GM23338 (cell line): ENCODE measurements at regions not wholly inside any gene's neighbourhood (a gene's known extent, or its start where the extent isn't known, plus 50 kb on each side); places are given as distances from the start of the nearest gene placed in this dataset.

Experiments
- ATAC-seq: fragments of 200-7000 bp; cut with Tn5 transposase; 3 replicates; pipeline ENCODE4 v1.9.1; 2020
- DNase-seq: peaks from one replicate; pipeline ENCODE4 v3.0.0-alpha.2; 2015; ENCODE audit warnings: low spot score
- H2AFZ ChIP-seq: fragments of 200-600 bp; sonication (generic); 2 replicates; pipeline ENCODE4 v1.8.0; 2016; ENCODE audit warnings: antibody characterized with exemption, mild to moderate bottlenecking, moderate library complexity
- H3F3A ChIP-seq: fragments of 200-600 bp; sonication (generic); replicated peaks from 2 replicates; pipeline ENCODE4 v1.8.0; 2017; ENCODE audit warnings: antibody characterized with exemption, mixed run types, low read depth
- H3K27ac ChIP-seq: fragments of 200-600 bp; sonication (generic); 2 replicates; pipeline ENCODE4 v1.6.1; 2016; ENCODE audit warnings: low read depth
- H3K27me3 ChIP-seq: fragments of 200-600 bp; sonication (generic); 2 replicates; pipeline ENCODE4 v1.8.0; 2016; ENCODE audit warnings: mild to moderate bottlenecking, mixed run types, moderate library complexity; ENCODE audit not compliant: insufficient read depth
- H3K36me3 ChIP-seq: fragments of 200-600 bp; sonication (generic); 2 replicates; pipeline ENCODE4 v1.8.0; 2016; ENCODE audit warnings: mild to moderate bottlenecking; ENCODE audit not compliant: insufficient read depth
- H3K4me1 ChIP-seq: fragments of 200-600 bp; sonication (generic); 2 replicates; pipeline ENCODE4 v1.8.0; 2016; ENCODE audit warnings: mild to moderate bottlenecking, moderate library complexity; ENCODE audit not compliant: insufficient read depth
- H3K4me2 ChIP-seq: fragments of 200-600 bp; sonication (generic); 2 replicates; pipeline ENCODE4 v1.7.1; 2017; ENCODE audit warnings: mixed run types
- H3K4me3 ChIP-seq: fragments of 200-600 bp; sonication (generic); 2 replicates; pipeline ENCODE4 v1.6.1; 2016; ENCODE audit warnings: mixed run types
- H3K79me2 ChIP-seq: fragments of 200-600 bp; sonication (generic); replicated peaks from 2 replicates; pipeline ENCODE4 v1.8.0; 2017; ENCODE audit warnings: mild to moderate bottlenecking; ENCODE audit not compliant: insufficient read depth
- H3K9me2 ChIP-seq: fragments of 200-600 bp; sonication (generic); 2 replicates; pipeline ENCODE4 v1.8.0; 2017; ENCODE audit not compliant: insufficient read depth
- H4K20me1 ChIP-seq: fragments of 200-600 bp; sonication (generic); replicated peaks from 2 replicates; pipeline ENCODE4 v1.8.0; 2017; ENCODE audit warnings: mild to moderate bottlenecking; ENCODE audit not compliant: insufficient read depth
- H3K27ac Mint-ChIP-seq: 2 replicates; pipeline ENCODE4 v1.8.0; 2020; ENCODE audit warnings: inconsistent platforms, mild to moderate bottlenecking, moderate library complexity, mixed read lengths
- H3K27me3 Mint-ChIP-seq: 3 replicates; pipeline ENCODE4 v1.8.0; 2022; ENCODE audit warnings: low read depth, mild to moderate bottlenecking, moderate library complexity, mixed read lengths, inconsistent platforms; ENCODE audit not compliant: insufficient read depth, poor library complexity
- H3K36me3 Mint-ChIP-seq: 3 replicates; pipeline ENCODE4 v1.8.0; 2021; ENCODE audit warnings: low read depth, mild to moderate bottlenecking, inconsistent platforms, moderate library complexity, mixed read lengths
- H3K4me1 Mint-ChIP-seq: 3 replicates; pipeline ENCODE4 v1.8.0; 2020; ENCODE audit warnings: mild to moderate bottlenecking, inconsistent platforms, mixed read lengths
- H3K4me3 Mint-ChIP-seq: 3 replicates; pipeline ENCODE4 v1.8.0; 2021; ENCODE audit warnings: moderate library complexity, mild to moderate bottlenecking, inconsistent platforms, mixed read lengths
- H3K9me3 Mint-ChIP-seq: 3 replicates; pipeline ENCODE4 v1.8.0; 2020; ENCODE audit warnings: moderate library complexity, mild to moderate bottlenecking, inconsistent platforms, mixed read lengths
- CREB1 ChIP-seq: fragments of 250-450 bp; sonication (Bioruptor Pico); IDR thresholded peaks from 2 replicates; pipeline ENCODE4 v1.5.0; 2020; ENCODE audit warnings: low read depth, mild to moderate bottlenecking, moderate library complexity
- ETS1 ChIP-seq: IDR thresholded peaks from 2 replicates; pipeline ENCODE4 v1.6.1; 2016; ENCODE audit warnings: antibody characterized with exemption
- EZH2 ChIP-seq: fragments of 200-600 bp; sonication (generic); IDR thresholded peaks from one replicate; pipeline ENCODE4 v1.8.0; 2017; ENCODE audit warnings: antibody characterized with exemption, mild to moderate bottlenecking, low read depth; ENCODE audit not compliant: unreplicated experiment
- EZH2phosphoT487 ChIP-seq: fragments of 200-600 bp; sonication (generic); IDR thresholded peaks from one replicate; pipeline ENCODE4 v1.8.1; 2018; ENCODE audit warnings: antibody characterized with exemption; ENCODE audit not compliant: unreplicated experiment
- JUNB ChIP-seq: IDR thresholded peaks from one replicate; pipeline ENCODE4 v1.6.1; 2016; ENCODE audit warnings: antibody characterized with exemption; ENCODE audit not compliant: unreplicated experiment
- NANOG ChIP-seq: IDR thresholded peaks from 2 replicates; pipeline ENCODE4 v1.6.1; 2016; ENCODE audit warnings: antibody characterized with exemption, borderline replicate concordance
- POLR2AphosphoS5 ChIP-seq: IDR thresholded peaks from 2 replicates; pipeline ENCODE4 v1.6.1; 2016; ENCODE audit warnings: antibody characterized with exemption, low read depth
- REST ChIP-seq: IDR thresholded peaks from one replicate; pipeline ENCODE4 v1.6.1; 2018; ENCODE audit warnings: antibody characterized with exemption; ENCODE audit not compliant: unreplicated experiment
- STAT1 ChIP-seq: IDR thresholded peaks from one replicate; pipeline ENCODE4 v1.6.1; 2016; ENCODE audit warnings: antibody characterized with exemption; ENCODE audit not compliant: unreplicated experiment
- ZNF114 ChIP-seq: fragments of 250-450 bp; sonication (Bioruptor Pico); IDR thresholded peaks from 2 replicates; pipeline ENCODE4 v1.5.0; 2020; ENCODE audit warnings: mild to moderate bottlenecking, moderate library complexity
- ZNF331 ChIP-seq: fragments of 250-450 bp; sonication (Bioruptor Pico); IDR thresholded peaks from 2 replicates; pipeline ENCODE4 v1.5.0; 2020; ENCODE audit warnings: low read depth, mild to moderate bottlenecking, moderate library complexity
- ZNF462 ChIP-seq: fragments of 250-450 bp; sonication (Bioruptor Pico); IDR thresholded peaks from 2 replicates; pipeline ENCODE4 v1.5.0; 2020; ENCODE audit warnings: mild to moderate bottlenecking, moderate library complexity

DNA sequence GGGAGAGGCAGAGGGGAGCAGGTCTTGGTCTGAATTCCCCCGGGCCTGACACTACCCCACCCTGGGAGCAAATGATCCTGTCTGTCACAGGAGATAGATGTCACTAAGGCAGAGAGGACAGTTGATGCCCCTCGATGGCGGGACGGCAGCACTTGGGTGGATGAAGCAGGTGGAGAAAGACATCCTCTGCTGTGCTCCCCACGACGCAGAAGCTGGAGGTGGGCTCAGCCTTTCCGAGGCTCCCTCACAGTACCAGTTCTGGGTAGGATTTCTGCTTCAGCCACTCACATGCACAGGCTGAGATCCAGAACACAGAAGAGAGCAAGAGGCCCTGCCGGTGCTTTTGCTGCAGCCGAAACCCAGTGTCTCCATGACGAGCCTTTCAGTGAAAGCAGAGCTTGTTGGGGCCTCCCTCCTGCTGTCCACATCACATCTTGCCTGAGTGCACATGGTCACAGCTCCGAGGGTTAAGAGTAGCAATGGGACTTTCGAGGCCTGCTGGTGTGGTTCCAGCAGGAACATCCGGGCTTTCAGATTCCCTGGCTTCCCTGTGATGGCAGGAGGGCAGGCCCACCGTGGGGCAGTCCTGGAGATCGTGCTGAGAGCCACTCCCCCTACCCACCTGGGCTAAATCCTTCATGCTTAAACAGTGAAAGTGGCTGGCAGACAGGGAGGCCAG is 107.3 kb upstream of the PRR20G start (continued):
- TF ChIP-seq ZNF462, result no peak
- TF ChIP-seq ETS1, result no peak
- no peak for TF ChIP-seq ZNF331
- no peak for TF ChIP-seq JUNB

GRCh38 chr3:127394031-127394430 is 106.2 kb upstream of the PRR20G start:
- no peak overlapping the region for H3K4me3 Mint-ChIP-seq
- Histone ChIP-seq H4K20me1 (no peaks in the 10 kb centered on the region), H3K36me3 (no peaks in the 10 kb centered on the region), H3K4me3 (no peak overlapping the region), H3F3A (no peaks in the 10 kb centered on the region), H3K4me2 (no peak overlapping the region), H3K4me1 (peaks cover 21% of the 10 kb centered on the region; the same call in 1 of the 2 replicates), H2AFZ (no peak overlapping the region), H3K9me2 (no peaks in the 10 kb centered on the region), H3K79me2 (no peaks in the 10 kb centered on the region), H3K27ac (no peak overlapping the region), H3K27me3 (no peaks in the 10 kb centered on the region)
- ATAC-seq, result no peak
- no peak for DNase-seq
- no peak overlapping the region for H3K27ac Mint-ChIP-seq
- H3K9me3 Mint-ChIP-seq, result no peaks in the 10 kb centered on the region
- H3K4me1 Mint-ChIP-seq, result peaks cover 30% of the 10 kb centered on the region
- peaks cover 11% of the 10 kb centered on the region for H3K27me3 Mint-ChIP-seq
- H3K36me3 Mint-ChIP-seq, result no peaks in the 10 kb centered on the region; the same call in 2 of the 3 replicates
- TF ChIP-seq ZNF114, result no peak
- TF ChIP-seq POLR2AphosphoS5, result no peak
- TF ChIP-seq NANOG, result no peak
- TF ChIP-seq REST, result no peak
- TF ChIP-seq STAT1, result no peak
- no peak for TF ChIP-seq JUNB
- no peak for TF ChIP-seq EZH2
- no peak for TF ChIP-seq EZH2phosphoT487
- TF ChIP-seq ETS1, result no peak
- no peak for TF ChIP-seq ZNF331
- no peak for TF ChIP-seq CREB1 (CRISPR knock-in tag)
